ENCODE measurements at regions not wholly inside any gene's neighbourhood (a gene's known extent, or its start where the extent isn't known, plus 50 kb on each side); places are given as distances from the start of the nearest gene placed in this dataset.

DNA sequence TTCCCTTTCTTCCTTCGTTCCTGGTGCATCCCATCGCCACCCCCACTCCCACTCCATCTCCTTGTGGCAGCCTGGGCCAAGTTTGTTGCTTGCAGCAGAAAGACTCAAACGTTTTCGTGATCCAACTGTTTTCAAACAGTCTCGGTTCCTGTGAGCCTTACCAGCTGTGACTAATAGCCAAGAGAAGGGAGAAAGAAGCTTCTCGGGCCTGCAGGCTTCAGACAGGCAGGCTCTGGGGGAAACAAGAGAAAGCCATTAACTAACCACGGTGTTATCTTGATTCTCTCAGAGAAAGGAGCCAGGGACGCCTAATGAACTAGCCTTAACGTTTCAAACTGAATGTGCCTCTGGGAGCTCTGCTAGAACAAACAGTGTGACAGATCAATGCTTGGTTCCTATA lies 742.0 kb downstream of the NR2F2 start:
- no peaks in the 10 kb centered on the region for H3K79me2 ChIP-seq (ENCODE audit: control insufficient read depth, low read length)
- no peak overlapping the region for H3K4me3 ChIP-seq (ENCODE audit: low read length)
- TF ChIP-seq, protein P1, sequence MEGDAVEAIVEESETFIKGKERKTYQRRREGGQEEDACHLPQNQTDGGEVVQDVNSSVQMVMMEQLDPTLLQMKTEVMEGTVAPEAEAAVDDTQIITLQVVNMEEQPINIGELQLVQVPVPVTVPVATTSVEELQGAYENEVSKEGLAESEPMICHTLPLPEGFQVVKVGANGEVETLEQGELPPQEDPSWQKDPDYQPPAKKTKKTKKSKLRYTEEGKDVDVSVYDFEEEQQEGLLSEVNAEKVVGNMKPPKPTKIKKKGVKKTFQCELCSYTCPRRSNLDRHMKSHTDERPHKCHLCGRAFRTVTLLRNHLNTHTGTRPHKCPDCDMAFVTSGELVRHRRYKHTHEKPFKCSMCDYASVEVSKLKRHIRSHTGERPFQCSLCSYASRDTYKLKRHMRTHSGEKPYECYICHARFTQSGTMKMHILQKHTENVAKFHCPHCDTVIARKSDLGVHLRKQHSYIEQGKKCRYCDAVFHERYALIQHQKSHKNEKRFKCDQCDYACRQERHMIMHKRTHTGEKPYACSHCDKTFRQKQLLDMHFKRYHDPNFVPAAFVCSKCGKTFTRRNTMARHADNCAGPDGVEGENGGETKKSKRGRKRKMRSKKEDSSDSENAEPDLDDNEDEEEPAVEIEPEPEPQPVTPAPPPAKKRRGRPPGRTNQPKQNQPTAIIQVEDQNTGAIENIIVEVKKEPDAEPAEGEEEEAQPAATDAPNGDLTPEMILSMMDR (IDR thresholded peaks at IDR 0.05; ENCODE audit: low read depth, low read length, poor library complexity, severe bottlenecking): no peak
- no peak for TF ChIP-seq EZH2phosphoT487 (IDR thresholded peaks at IDR 0.05; ENCODE audit: borderline replicate concordance, low read length)
- H3K27ac ChIP-seq (ENCODE audit: low read depth, low read length): no peak overlapping the region
- no peaks in the 10 kb centered on the region for H3K9me3 ChIP-seq (ENCODE audit: control insufficient read depth, insufficient read depth, low read length)
- no peaks in the 10 kb centered on the region for H3K4me1 ChIP-seq (ENCODE audit: control insufficient read depth, low read length)
- no peaks in the 10 kb centered on the region for H3K27me3 ChIP-seq (ENCODE audit: control insufficient read depth, low read length)
- H3F3A ChIP-seq (ENCODE audit: control insufficient read depth, insufficient read depth): no peaks in the 10 kb centered on the region
- H3K4me2 ChIP-seq (ENCODE audit: low read length): no peak overlapping the region
- H3K36me3 ChIP-seq (ENCODE audit: control insufficient read depth, low read length): no peaks in the 10 kb centered on the region
- no peaks in the 10 kb centered on the region for H4K20me1 ChIP-seq (ENCODE audit: control insufficient read depth, insufficient read depth, low read depth, low read length)
- H3K9me2 ChIP-seq (replicated peaks; ENCODE audit: control insufficient read depth, low read length): no peaks in the 10 kb centered on the region

DNA sequence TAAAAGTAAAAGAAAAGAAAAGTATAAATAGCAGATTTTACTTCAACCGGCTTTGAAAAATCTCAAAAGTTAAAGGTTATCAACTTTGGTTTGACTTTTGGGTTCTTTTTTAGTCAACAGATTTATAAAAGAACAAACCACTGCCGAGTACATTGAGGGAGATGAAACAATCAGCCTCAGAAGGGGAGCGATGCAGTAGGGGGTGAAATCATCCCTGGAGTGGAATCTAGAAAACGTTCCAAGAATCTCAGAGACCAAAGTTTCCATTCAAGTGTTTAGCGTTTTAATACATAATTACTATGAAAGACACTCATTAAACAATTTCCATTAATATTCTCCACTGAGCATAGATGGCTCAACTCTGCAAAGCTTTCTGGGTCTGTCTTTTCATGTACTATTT lies 745.5 kb downstream of the NR2F2 start:
- Histone ChIP-seq H3K27ac (ENCODE audit: low read depth, low read length) (no peak overlapping the region), H3K27me3 (ENCODE audit: control insufficient read depth, low read length) (no peaks in the 10 kb centered on the region), H3K36me3 (ENCODE audit: control insufficient read depth, low read length) (no peaks in the 10 kb centered on the region), H3K79me2 (ENCODE audit: control insufficient read depth, low read length) (no peaks in the 10 kb centered on the region), H3K4me2 (ENCODE audit: low read length) (no peak overlapping the region), H3K4me3 (ENCODE audit: low read length) (no peak overlapping the region), H3K4me1 (ENCODE audit: control insufficient read depth, low read length) (no peaks in the 10 kb centered on the region), H4K20me1 (ENCODE audit: control insufficient read depth, insufficient read depth, low read depth, low read length) (no peaks in the 10 kb centered on the region), H3K9me2 (replicated peaks; ENCODE audit: control insufficient read depth, low read length) (no peaks in the 10 kb centered on the region), H3F3A (ENCODE audit: control insufficient read depth, insufficient read depth) (no peaks in the 10 kb centered on the region), H3K9me3 (ENCODE audit: control insufficient read depth, insufficient read depth, low read length) (no peaks in the 10 kb centered on the region)
- TF ChIP-seq, protein P1 (IDR thresholded peaks at IDR 0.05; ENCODE audit: low read depth, low read length, poor library complexity, severe bottlenecking): no peak
- no peak for TF ChIP-seq EZH2phosphoT487 (IDR thresholded peaks at IDR 0.05; ENCODE audit: borderline replicate concordance, low read length)

DNA sequence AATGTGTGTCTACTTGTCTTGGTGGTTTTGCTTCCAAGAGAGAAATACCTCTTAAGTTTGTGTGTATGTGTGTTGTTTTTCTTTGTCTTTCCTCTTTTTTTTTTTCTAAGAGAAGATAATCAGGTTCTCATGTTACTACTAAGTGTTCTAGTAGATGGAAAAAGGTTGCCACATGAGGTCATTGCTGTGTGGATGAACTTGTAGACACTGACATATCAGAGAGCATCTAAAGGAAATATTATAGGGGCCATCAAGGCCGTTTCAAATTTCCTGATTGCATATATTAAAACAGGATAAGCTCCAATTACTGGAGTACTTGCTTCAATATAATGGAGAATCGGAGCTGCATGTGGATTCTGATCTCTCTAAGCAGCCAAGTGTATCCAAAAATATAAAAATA lies 747.5 kb downstream of the NR2F2 start:
- Histone ChIP-seq H3F3A (ENCODE audit: control insufficient read depth, insufficient read depth) (no peaks in the 10 kb centered on the region), H3K9me2 (replicated peaks; ENCODE audit: control insufficient read depth, low read length) (no peaks in the 10 kb centered on the region), H3K27ac (ENCODE audit: low read depth, low read length) (no peak overlapping the region), H3K4me1 (ENCODE audit: control insufficient read depth, low read length) (no peaks in the 10 kb centered on the region), H3K9me3 (ENCODE audit: control insufficient read depth, insufficient read depth, low read length) (no peaks in the 10 kb centered on the region), H3K4me2 (ENCODE audit: low read length) (no peak overlapping the region), H3K4me3 (ENCODE audit: low read length) (no peak overlapping the region), H3K27me3 (ENCODE audit: control insufficient read depth, low read length) (no peaks in the 10 kb centered on the region), H4K20me1 (ENCODE audit: control insufficient read depth, insufficient read depth, low read depth, low read length) (no peaks in the 10 kb centered on the region), H3K79me2 (ENCODE audit: control insufficient read depth, low read length) (no peaks in the 10 kb centered on the region), H3K36me3 (ENCODE audit: control insufficient read depth, low read length) (no peaks in the 10 kb centered on the region)
- TF ChIP-seq EZH2phosphoT487 (IDR thresholded peaks at IDR 0.05; ENCODE audit: borderline replicate concordance, low read length): no peak
- TF ChIP-seq, protein P1 (IDR thresholded peaks at IDR 0.05; ENCODE audit: low read depth, low read length, poor library complexity, severe bottlenecking): no peak

DNA sequence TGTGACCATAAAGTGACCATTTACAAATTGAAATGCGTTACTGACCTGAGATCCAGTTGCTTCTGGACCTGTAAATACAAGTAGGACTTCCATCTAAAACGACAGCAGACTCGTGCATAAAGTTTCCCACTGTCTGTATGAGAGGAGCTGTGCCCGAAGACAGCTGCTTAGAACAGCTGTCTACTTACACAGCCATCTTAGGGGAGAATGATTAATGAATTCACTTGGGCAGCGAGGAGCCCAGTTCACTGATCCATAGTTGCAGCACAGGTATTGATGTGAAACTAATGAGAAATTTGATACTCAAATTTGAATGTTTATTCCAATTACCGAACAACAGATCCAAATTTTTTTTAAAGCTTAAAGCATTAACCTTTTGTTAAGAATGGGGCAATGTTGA lies 748.1 kb downstream of the NR2F2 start:
- Histone ChIP-seq H3K4me2 (ENCODE audit: low read length) (no peak overlapping the region), H4K20me1 (ENCODE audit: control insufficient read depth, insufficient read depth, low read depth, low read length) (no peaks in the 10 kb centered on the region), H3F3A (ENCODE audit: control insufficient read depth, insufficient read depth) (no peaks in the 10 kb centered on the region), H3K9me2 (replicated peaks; ENCODE audit: control insufficient read depth, low read length) (no peaks in the 10 kb centered on the region), H3K4me3 (ENCODE audit: low read length) (no peak overlapping the region), H3K79me2 (ENCODE audit: control insufficient read depth, low read length) (no peaks in the 10 kb centered on the region), H3K27ac (ENCODE audit: low read depth, low read length) (no peak overlapping the region), H3K9me3 (ENCODE audit: control insufficient read depth, insufficient read depth, low read length) (no peaks in the 10 kb centered on the region), H3K4me1 (ENCODE audit: control insufficient read depth, low read length) (no peaks in the 10 kb centered on the region), H3K36me3 (ENCODE audit: control insufficient read depth, low read length) (no peaks in the 10 kb centered on the region), H3K27me3 (ENCODE audit: control insufficient read depth, low read length) (no peaks in the 10 kb centered on the region)
- no peak for TF ChIP-seq EZH2phosphoT487 (IDR thresholded peaks at IDR 0.05; ENCODE audit: borderline replicate concordance, low read length)
- TF ChIP-seq, protein P1 (IDR thresholded peaks at IDR 0.05; ENCODE audit: low read depth, low read length, poor library complexity, severe bottlenecking): no peak
